Right forelimb (tissue), 1 donor: ENCODE measurements at regions not wholly inside any gene's neighbourhood (a gene's known extent, or its start where the extent isn't known, plus 50 kb on each side); places are given as distances from the start of the nearest gene placed in this dataset.
"Not testable (repeated sequence)": the region's sequence is repeated elsewhere in the genome, so short reads cannot be mapped to it uniquely, and the experiment has no call there.

Experiments
- DNase-seq: peaks from one replicate; pipeline ENCODE4 v3.0.0-alpha.2; 2018

- no peak for DNase-seq
Observed at GRCh38 chr13:65803530-65804392, 1426.4 kb downstream of the PCDH9 start.

GRCh38 chr13:65789815-65790214 is 1440.3 kb downstream of the PCDH9 start:
- DNase-seq, result no peak

- no peak for DNase-seq
Observed at GRCh38 chr13:65787082-65787481, 1443.1 kb downstream of the PCDH9 start.

- DNase-seq, result no peak
Observed at GRCh38 chr13:65784088-65784816, 1445.9 kb downstream of the PCDH9 start.

GRCh38 chr13:65783383-65783782 is 1446.8 kb downstream of the PCDH9 start:
- DNase-seq, result no peak

- DNase-seq, result not testable (repeated sequence)
Observed at GRCh38 chr13:65771704-65772313, 1458.3 kb downstream of the PCDH9 start.

GRCh38 chr13:65768545-65768944 is 1461.6 kb downstream of the PCDH9 start:
- no peak for DNase-seq

- no peak for DNase-seq
Observed at GRCh38 chr13:65763811-65764210, 1466.3 kb downstream of the PCDH9 start.

GRCh38 chr13:65762012-65762411 is 1468.1 kb downstream of the PCDH9 start:
- no peak for DNase-seq

- DNase-seq, result no peak
Observed at GRCh38 chr13:65756071-65756671, 1474.0 kb downstream of the PCDH9 start.

- no peak for DNase-seq
Observed at GRCh38 chr13:65748227-65748626, 1481.9 kb downstream of the PCDH9 start.

- DNase-seq, result no peak
Observed at GRCh38 chr13:65746406-65746921, 1483.7 kb downstream of the PCDH9 start.

- DNase-seq, result no peak
Observed at GRCh38 chr13:65744836-65745235, 1485.3 kb downstream of the PCDH9 start.

GRCh38 chr13:65733110-65733509 is 1497.0 kb downstream of the PCDH9 start:
- DNase-seq, result no peak

GRCh38 chr13:65727070-65727469 is 1503.1 kb downstream of the PCDH9 start:
- no peak for DNase-seq

GRCh38 chr13:65725006-65725405 is 1505.1 kb downstream of the PCDH9 start:
- DNase-seq, result no peak

- DNase-seq, result no peak
Observed at GRCh38 chr13:65724226-65724625, 1505.9 kb downstream of the PCDH9 start.

GRCh38 chr13:65722506-65722905 is 1507.6 kb downstream of the PCDH9 start:
- DNase-seq, result no peak

GRCh38 chr13:65719831-65720230 is 1510.3 kb downstream of the PCDH9 start:
- no peak for DNase-seq

- no peak for DNase-seq
Observed at GRCh38 chr13:65710514-65710913, 1519.6 kb downstream of the PCDH9 start.

GRCh38 chr13:65697843-65698242 is 1532.3 kb downstream of the PCDH9 start:
- no peak for DNase-seq

GRCh38 chr13:65679240-65679639 is 1550.9 kb downstream of the PCDH9 start:
- DNase-seq, result no peak

- no peak for DNase-seq
Observed at GRCh38 chr13:65677906-65678305, 1552.2 kb downstream of the PCDH9 start.
